ENCODE measurements at regions not wholly inside any gene's neighbourhood (a gene's known extent, or its start where the extent isn't known, plus 50 kb on each side); places are given as distances from the start of the nearest gene placed in this dataset.

- Histone ChIP-seq H3K4me1 (replicated peaks; ENCODE audit: insufficient read depth) (peaks cover 26% of the 10 kb centered on the region), H4K20me1 (ENCODE audit: insufficient read depth) (no peaks in the 10 kb centered on the region), H3K9me3 (ENCODE audit: insufficient read depth, low read depth) (no peaks in the 10 kb centered on the region), H3K27me3 (ENCODE audit: insufficient read depth, low read depth) (no peaks in the 10 kb centered on the region), H3K79me2 (ENCODE audit: low read depth) (no peaks in the 10 kb centered on the region), H2AFZ (no peak overlapping the region), H3K27ac (no peak overlapping the region), H3K9me2 (ENCODE audit: insufficient read depth) (no peaks in the 10 kb centered on the region), H3K4me2 (no peak overlapping the region), H3K4me3 (no peak overlapping the region), H3K36me3 (ENCODE audit: low read depth) (no peaks in the 10 kb centered on the region), H3F3A (ENCODE audit: insufficient read depth, low read depth) (peaks cover 24% of the 10 kb centered on the region; the same call in 1 of the 2 replicates)
- ChIA-PET POLR2A (ENCODE audit: unreplicated experiment) (no interaction called here), CTCF (no interaction called here)
- intact Hi-C loops (cut with micrococcal nuclease; ENCODE audit: unreplicated experiment): no loop called here
- DNase-seq: no peak
- TF ChIP-seq EZH2 (IDR thresholded peaks at IDR 0.05; ENCODE audit: low read depth) (no peak), CTCF (conservative IDR thresholded peaks at IDR 0.05) (no peak)
- no TSS peak for BruUV-seq (replicated peaks)
These were observed 55.9 kb downstream of the ZBTB18 start for GRCh38 chr1:244106837-244107493.

- no peak for DNase-seq
- Histone ChIP-seq H3K9me3 (ENCODE audit: insufficient read depth, low read depth) (no peaks in the 10 kb centered on the region), H3K4me3 (no peak overlapping the region), H3K4me2 (no peak overlapping the region), H3K36me3 (ENCODE audit: low read depth) (no peaks in the 10 kb centered on the region), H3K9me2 (ENCODE audit: insufficient read depth) (no peaks in the 10 kb centered on the region), H3F3A (ENCODE audit: insufficient read depth, low read depth) (no peaks in the 10 kb centered on the region), H4K20me1 (ENCODE audit: insufficient read depth) (no peaks in the 10 kb centered on the region), H2AFZ (no peak overlapping the region), H3K4me1 (replicated peaks; ENCODE audit: insufficient read depth) (peaks cover 20% of the 10 kb centered on the region), H3K27me3 (ENCODE audit: insufficient read depth, low read depth) (no peaks in the 10 kb centered on the region), H3K27ac (no peak overlapping the region), H3K79me2 (ENCODE audit: low read depth) (no peaks in the 10 kb centered on the region)
- ChIA-PET POLR2A (ENCODE audit: unreplicated experiment) (no interaction called here), CTCF (no interaction called here)
- intact Hi-C loops (cut with micrococcal nuclease; ENCODE audit: unreplicated experiment): loop anchor here (5.0 to 10.0 kb wide), 2 partner anchors 46 to 104 kb away; no protein-coding TSS in a partner anchor
- TF ChIP-seq EZH2 (IDR thresholded peaks at IDR 0.05; ENCODE audit: low read depth) (no peak), CTCF (conservative IDR thresholded peaks at IDR 0.05) (no peak)
- BruUV-seq (replicated peaks): no TSS peak
These were observed 59.9 kb downstream of the ZBTB18 start for GRCh38 chr1:244111027-244111426.

GRCh38 chr1:244112041-244112440, 61.0 kb downstream of the ZBTB18 start:
- ChIA-PET POLR2A (ENCODE audit: unreplicated experiment) (no interaction called here), CTCF (no interaction called here)
- Histone ChIP-seq H2AFZ (no peak overlapping the region), H3K79me2 (ENCODE audit: low read depth) (no peaks in the 10 kb centered on the region), H3F3A (ENCODE audit: insufficient read depth, low read depth) (no peaks in the 10 kb centered on the region), H3K9me2 (ENCODE audit: insufficient read depth) (no peaks in the 10 kb centered on the region), H3K9me3 (ENCODE audit: insufficient read depth, low read depth) (no peaks in the 10 kb centered on the region), H3K27me3 (ENCODE audit: insufficient read depth, low read depth) (no peaks in the 10 kb centered on the region), H3K4me3 (no peak overlapping the region), H4K20me1 (ENCODE audit: insufficient read depth) (no peaks in the 10 kb centered on the region), H3K36me3 (ENCODE audit: low read depth) (no peaks in the 10 kb centered on the region), H3K4me1 (replicated peaks; ENCODE audit: insufficient read depth) (peaks cover 20% of the 10 kb centered on the region), H3K27ac (0 out of 2 replicates have a peak overlapping the region, but pooled peaks have one; percentile 8), H3K4me2 (0 out of 2 replicates have a peak overlapping the region, but pooled peaks have one; percentile 13)
- no peak for DNase-seq
- intact Hi-C loops (cut with micrococcal nuclease; ENCODE audit: unreplicated experiment): loop anchor here (5.0 to 10.0 kb wide), 2 partner anchors 45 to 103 kb away; no protein-coding TSS in a partner anchor
- TF ChIP-seq EZH2 (IDR thresholded peaks at IDR 0.05; ENCODE audit: low read depth) (no peak), CTCF (conservative IDR thresholded peaks at IDR 0.05) (no peak)
- BruUV-seq (replicated peaks): no TSS peak

All from PC-9 (cell line).